Nephron progenitor cell (in vitro differentiated cells): ENCODE measurements at regions not wholly inside any gene's neighbourhood (a gene's known extent, or its start where the extent isn't known, plus 50 kb on each side); places are given as distances from the start of the nearest gene placed in this dataset.

Experiments used
- DNase-seq: peaks from one replicate; pipeline ENCODE4 v3.0.0; 2021
- H3K27ac Mint-ChIP-seq: 2 replicates; pipeline ENCODE4 v1.8.0; 2021; ENCODE audit warnings: mild to moderate bottlenecking, moderate library complexity, mixed read lengths
- H3K27me3 Mint-ChIP-seq: 2 replicates; pipeline ENCODE4 v1.8.0; 2021; ENCODE audit warnings: mild to moderate bottlenecking, low read depth, mixed read lengths; ENCODE audit not compliant: poor library complexity
- H3K36me3 Mint-ChIP-seq: 2 replicates; pipeline ENCODE4 v1.8.0; 2021; ENCODE audit warnings: low read depth, mixed read lengths
- H3K4me1 Mint-ChIP-seq: 2 replicates; pipeline ENCODE4 v1.8.0; 2021; ENCODE audit warnings: mixed read lengths
- H3K4me3 Mint-ChIP-seq: 2 replicates; pipeline ENCODE4 v1.8.0; 2021; ENCODE audit warnings: mild to moderate bottlenecking, moderate library complexity, mixed read lengths
- H3K9me3 Mint-ChIP-seq: 2 replicates; pipeline ENCODE4 v1.8.0; 2021; ENCODE audit warnings: mild to moderate bottlenecking, moderate library complexity, mixed read lengths
- TF ChIP-seq, protein P1 (sequence below): fragments of 200-600 bp; sonication (generic); IDR thresholded peaks from 2 replicates; pipeline ENCODE4 v1.5.0; 2021; ENCODE audit warnings: antibody characterized with exemption

DNA sequence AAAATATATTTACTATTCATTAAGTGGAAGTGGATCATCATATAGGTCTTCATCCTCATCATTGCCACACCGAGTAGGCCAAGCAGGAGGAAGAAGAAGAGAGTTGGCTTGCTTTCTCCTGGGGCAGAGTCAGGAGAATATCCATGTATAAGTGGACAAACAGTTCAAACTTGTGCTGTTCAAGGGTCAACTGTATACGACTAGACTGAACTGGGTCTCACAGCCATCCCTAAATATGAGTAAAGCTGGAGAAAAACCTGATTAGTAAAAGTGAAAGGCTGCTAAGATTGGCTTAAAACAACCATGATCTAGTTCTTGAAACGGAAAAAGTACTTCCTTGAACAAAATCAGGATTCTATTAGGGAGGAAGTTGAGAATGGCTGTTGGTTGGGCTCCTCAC is 276.7 kb upstream of the ADRA1B start:
- DNase-seq, result no peak
- H3K4me1 Mint-ChIP-seq, result no peaks in the 10 kb centered on the region
- peaks cover 18% of the 10 kb centered on the region for H3K27me3 Mint-ChIP-seq
- H3K9me3 Mint-ChIP-seq, result peaks cover 13% of the 10 kb centered on the region
- no peak overlapping the region for H3K4me3 Mint-ChIP-seq
- H3K36me3 Mint-ChIP-seq, result no peaks in the 10 kb centered on the region
- TF ChIP-seq, protein P1, sequence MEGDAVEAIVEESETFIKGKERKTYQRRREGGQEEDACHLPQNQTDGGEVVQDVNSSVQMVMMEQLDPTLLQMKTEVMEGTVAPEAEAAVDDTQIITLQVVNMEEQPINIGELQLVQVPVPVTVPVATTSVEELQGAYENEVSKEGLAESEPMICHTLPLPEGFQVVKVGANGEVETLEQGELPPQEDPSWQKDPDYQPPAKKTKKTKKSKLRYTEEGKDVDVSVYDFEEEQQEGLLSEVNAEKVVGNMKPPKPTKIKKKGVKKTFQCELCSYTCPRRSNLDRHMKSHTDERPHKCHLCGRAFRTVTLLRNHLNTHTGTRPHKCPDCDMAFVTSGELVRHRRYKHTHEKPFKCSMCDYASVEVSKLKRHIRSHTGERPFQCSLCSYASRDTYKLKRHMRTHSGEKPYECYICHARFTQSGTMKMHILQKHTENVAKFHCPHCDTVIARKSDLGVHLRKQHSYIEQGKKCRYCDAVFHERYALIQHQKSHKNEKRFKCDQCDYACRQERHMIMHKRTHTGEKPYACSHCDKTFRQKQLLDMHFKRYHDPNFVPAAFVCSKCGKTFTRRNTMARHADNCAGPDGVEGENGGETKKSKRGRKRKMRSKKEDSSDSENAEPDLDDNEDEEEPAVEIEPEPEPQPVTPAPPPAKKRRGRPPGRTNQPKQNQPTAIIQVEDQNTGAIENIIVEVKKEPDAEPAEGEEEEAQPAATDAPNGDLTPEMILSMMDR, result no peak
- no peak overlapping the region for H3K27ac Mint-ChIP-seq

DNA sequence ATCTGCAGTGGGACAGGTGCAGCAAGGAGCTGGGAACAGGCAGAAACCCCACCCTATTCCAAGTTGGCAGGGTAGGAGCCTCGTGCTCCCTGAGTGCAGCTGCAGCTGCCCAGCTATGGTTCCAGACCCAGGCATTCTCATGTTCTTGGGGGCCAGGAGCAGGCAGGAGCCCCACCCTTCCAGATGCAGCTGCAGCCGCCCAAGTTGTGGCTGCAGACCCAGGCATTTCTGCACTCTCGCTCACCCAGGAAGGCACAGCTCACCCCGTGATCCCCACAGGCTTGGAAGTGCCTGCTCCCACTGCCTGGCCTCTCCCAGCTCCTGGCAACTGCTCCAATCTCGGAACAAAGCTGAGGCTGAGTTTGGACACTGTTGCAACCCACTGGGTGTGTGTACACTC is 275.8 kb upstream of the ADRA1B start:
- Mint-ChIP-seq H3K27me3 (peaks cover 16% of the 10 kb centered on the region), H3K36me3 (no peaks in the 10 kb centered on the region), H3K27ac (no peak overlapping the region), H3K9me3 (peaks cover 13% of the 10 kb centered on the region), H3K4me1 (peaks cover 4% of the 10 kb centered on the region), H3K4me3 (no peak overlapping the region)
- no peak for DNase-seq
- TF ChIP-seq, protein P1, result no peak

DNA sequence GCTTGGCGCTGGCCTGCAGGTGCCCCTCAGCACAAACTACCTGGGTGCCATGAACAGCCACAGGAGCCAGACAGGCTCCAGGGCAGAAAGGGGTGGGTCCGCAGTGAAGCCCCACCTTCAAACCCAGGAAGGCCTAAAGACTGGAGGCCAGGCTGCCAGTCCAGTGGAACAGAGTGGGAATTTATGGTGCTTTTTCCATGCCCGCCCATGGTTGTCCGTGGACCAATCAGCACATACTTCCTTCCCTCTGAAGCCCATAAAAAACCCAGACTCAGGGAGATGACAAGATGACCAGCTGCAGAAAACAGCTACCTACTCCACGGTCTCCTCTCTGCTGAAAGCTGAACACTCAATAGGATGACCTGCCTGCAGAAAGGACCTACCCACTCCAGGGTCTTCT is 275.4 kb upstream of the ADRA1B start:
- Mint-ChIP-seq H3K36me3 (no peaks in the 10 kb centered on the region), H3K27ac (no peak overlapping the region), H3K4me3 (no peak overlapping the region), H3K27me3 (peaks cover 16% of the 10 kb centered on the region), H3K4me1 (peaks cover 6% of the 10 kb centered on the region), H3K9me3 (peaks cover 13% of the 10 kb centered on the region)
- TF ChIP-seq, protein P1, result no peak
- no peak for DNase-seq

DNA sequence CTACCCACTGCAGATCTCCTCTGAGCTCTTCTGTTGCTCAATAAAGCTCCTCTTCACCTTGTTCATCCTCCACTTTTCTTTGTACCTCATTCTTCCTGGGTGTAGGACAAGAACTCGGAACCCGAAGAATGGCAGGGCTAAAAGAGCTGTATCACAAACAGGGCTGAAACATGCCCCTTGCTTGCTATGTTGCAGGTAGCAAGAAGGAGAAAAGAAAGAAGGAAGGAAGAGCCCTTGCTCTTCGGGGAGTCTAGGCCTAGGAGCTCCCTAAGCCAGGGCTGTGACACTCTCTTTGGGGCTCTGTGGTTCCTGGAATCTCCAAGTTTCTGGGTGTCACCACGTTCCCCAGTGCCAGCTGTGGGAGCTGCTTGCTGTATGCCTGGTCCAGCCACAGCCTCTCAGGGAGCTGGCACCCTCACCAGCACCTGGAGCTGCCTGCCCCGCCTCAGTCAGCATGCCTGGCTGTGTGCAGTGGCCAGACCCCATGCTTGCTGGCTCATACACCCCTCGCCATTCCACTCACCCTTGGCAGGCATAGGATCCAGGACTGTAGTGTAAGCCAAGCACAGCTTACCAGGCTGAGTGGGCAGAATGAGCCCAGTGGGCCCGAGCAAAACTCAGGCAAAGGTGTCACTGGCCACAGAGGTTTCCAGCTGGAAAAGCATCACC is 274.8 kb upstream of the ADRA1B start:
- Mint-ChIP-seq H3K4me1 (peaks cover 6% of the 10 kb centered on the region), H3K9me3 (peaks cover 12% of the 10 kb centered on the region), H3K4me3 (no peak overlapping the region), H3K36me3 (no peaks in the 10 kb centered on the region), H3K27me3 (peaks cover 16% of the 10 kb centered on the region), H3K27ac (no peak overlapping the region)
- TF ChIP-seq, protein P1, result no peak
- no peak for DNase-seq

DNA sequence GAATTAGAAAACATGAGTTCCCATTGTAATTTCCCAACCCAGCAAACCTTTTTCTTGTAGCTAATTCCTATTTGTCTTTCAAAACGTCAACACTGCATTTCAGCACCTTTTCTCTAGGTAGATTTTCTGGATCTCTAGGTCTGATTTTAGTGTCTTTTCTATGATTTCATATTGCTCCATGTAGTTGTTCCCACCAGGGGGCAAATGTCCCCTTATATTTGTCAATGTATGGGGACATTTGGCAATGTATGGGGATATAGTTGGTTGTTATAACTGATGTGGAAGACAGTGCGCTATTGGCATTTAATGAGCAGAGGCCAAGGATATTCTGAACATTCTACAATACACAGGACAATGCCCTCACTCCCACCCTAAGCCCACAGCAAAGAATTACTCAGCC is 273.9 kb upstream of the ADRA1B start:
- H3K4me1 Mint-ChIP-seq, result peaks cover 6% of the 10 kb centered on the region
- H3K36me3 Mint-ChIP-seq, result no peaks in the 10 kb centered on the region
- H3K27ac Mint-ChIP-seq, result no peak overlapping the region
- no peak overlapping the region for H3K4me3 Mint-ChIP-seq
- TF ChIP-seq, protein P1, result no peak
- H3K9me3 Mint-ChIP-seq, result peaks cover 4% of the 10 kb centered on the region
- H3K27me3 Mint-ChIP-seq, result peaks cover 18% of the 10 kb centered on the region
- DNase-seq, result no peak

DNA sequence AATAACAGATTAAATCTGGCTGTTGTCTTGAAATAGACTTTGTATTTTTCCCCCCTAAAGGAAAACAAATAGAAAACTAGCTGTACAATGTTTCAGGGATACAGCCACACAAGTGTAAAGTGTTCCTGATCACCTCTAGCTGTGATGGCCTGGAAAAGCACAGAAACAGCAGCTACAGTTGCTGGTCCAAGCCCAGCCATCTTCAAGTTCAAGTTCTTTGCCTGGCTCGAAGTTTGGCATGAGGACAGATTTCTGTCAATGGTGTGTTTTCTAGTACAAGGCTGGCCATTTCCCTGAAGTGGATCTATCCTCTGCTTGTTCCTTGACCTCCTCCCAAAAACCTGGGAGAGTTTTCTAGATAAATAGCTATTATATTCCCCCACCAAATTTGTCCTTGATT is 272.2 kb upstream of the ADRA1B start:
- DNase-seq, result no peak
- Mint-ChIP-seq H3K36me3 (no peaks in the 10 kb centered on the region), H3K9me3 (no peaks in the 10 kb centered on the region), H3K4me1 (peaks cover 6% of the 10 kb centered on the region), H3K4me3 (no peak overlapping the region), H3K27ac (no peak overlapping the region), H3K27me3 (peaks cover 16% of the 10 kb centered on the region)
- TF ChIP-seq, protein P1, result no peak
